ENCODE measurements at regions not wholly inside any gene's neighbourhood (a gene's known extent, or its start where the extent isn't known, plus 50 kb on each side); places are given as distances from the start of the nearest gene placed in this dataset.
"Not testable (repeated sequence)": the region's sequence is repeated elsewhere in the genome, so short reads cannot be mapped to it uniquely, and the experiment has no call there.

GRCh38 chr3:22016197-22016596 lies 265.2 kb upstream of the ZNF385D start (continued):
- no peak for TF ChIP-seq ZNF281 (CRISPR knock-in tag; IDR thresholded peaks at IDR 0.05)
- TF ChIP-seq SOX15 (CRISPR knock-in tag; IDR thresholded peaks at IDR 0.05) = no peak
- no peak for TF ChIP-seq ZNF512 (CRISPR knock-in tag; IDR thresholded peaks at IDR 0.05; ENCODE audit: borderline replicate concordance)
- no peak for TF ChIP-seq NR3C1 (CRISPR knock-in tag; conservative IDR thresholded peaks at IDR 0.05; ENCODE audit: low read depth)
- no peak for TF ChIP-seq EMX1 (CRISPR knock-in tag; IDR thresholded peaks at IDR 0.05)
- no peak for TF ChIP-seq ZMAT4 (CRISPR knock-in tag; IDR thresholded peaks at IDR 0.05)
- no peak for TF ChIP-seq STAT6 (CRISPR knock-in tag; conservative IDR thresholded peaks at IDR 0.05; ENCODE audit: low read depth)

- H3K27ac Mint-ChIP-seq, CTCF ChIA-PET: not testable (repeated sequence)
Observed at GRCh38 chr3:22024638-22025037, 273.6 kb upstream of the ZNF385D start.

GRCh38 chr3:22029480-22029879 lies 278.5 kb upstream of the ZNF385D start:
- no peaks in the 10 kb centered on the region for H3K27me3 Mint-ChIP-seq (ENCODE audit: low read depth)
- DNase-seq (ENCODE audit: low spot score) = no peak
- TF ChIP-seq ZNF423 (CRISPR knock-in tag; IDR thresholded peaks at IDR 0.05) = no peak
- H3K36me3 Mint-ChIP-seq = no peaks in the 10 kb centered on the region
- H3K27ac Mint-ChIP-seq = no peak overlapping the region
- no peak overlapping the region for H3K4me3 Mint-ChIP-seq
- peaks cover 22% of the 10 kb centered on the region for H3K9me3 Mint-ChIP-seq
- peaks cover 9% of the 10 kb centered on the region for H3K4me1 Mint-ChIP-seq
- ChIA-PET CTCF (no interaction called here), POLR2A (no interaction called here)
- no peak for ATAC-seq

More at GRCh38 chr3:22024638-22025037, 273.6 kb upstream of the ZNF385D start:
- ATAC-seq; H3K4me1 Mint-ChIP-seq; H3K4me3 Mint-ChIP-seq; POLR2A ChIA-PET; H3K36me3 Mint-ChIP-seq; DNase-seq (ENCODE audit: low spot score); H3K27me3 Mint-ChIP-seq (ENCODE audit: low read depth): not testable (repeated sequence)
- peaks cover 22% of the 10 kb centered on the region for H3K9me3 Mint-ChIP-seq

GRCh38 chr3:22039161-22039560 lies 288.2 kb upstream of the ZNF385D start:
- ChIA-PET POLR2A (no interaction called here), CTCF (no interaction called here)
- Mint-ChIP-seq H3K27ac (no peak overlapping the region), H3K36me3 (no peaks in the 10 kb centered on the region), H3K4me1 (peaks cover 4% of the 10 kb centered on the region), H3K27me3 (ENCODE audit: low read depth) (no peaks in the 10 kb centered on the region), H3K4me3 (no peak overlapping the region), H3K9me3 (no peaks in the 10 kb centered on the region)
- ATAC-seq (no peak), DNase-seq (ENCODE audit: low spot score) (no peak)
- TF ChIP-seq ATF2 (CRISPR knock-in tag; IDR thresholded peaks at IDR 0.05; ENCODE audit: borderline replicate concordance, low read depth) (no peak), CREB1 (CRISPR knock-in tag; IDR thresholded peaks at IDR 0.05) (no peak), SP1 (CRISPR knock-in tag; conservative IDR thresholded peaks at IDR 0.05) (no peak), STAT6 (CRISPR knock-in tag; conservative IDR thresholded peaks at IDR 0.05; ENCODE audit: low read depth) (no peak), TEAD4 (CRISPR knock-in tag; IDR thresholded peaks at IDR 0.05) (no peak), ARID4B (CRISPR knock-in tag; IDR thresholded peaks at IDR 0.05; ENCODE audit: borderline replicate concordance) (no peak)

Measured in WTC11 (cell line).